ENCODE measurements at regions not wholly inside any gene's neighbourhood (a gene's known extent, or its start where the extent isn't known, plus 50 kb on each side); places are given as distances from the start of the nearest gene placed in this dataset.

GRCh38 chr2:155747531-155747930, 585.0 kb downstream of the NR4A2 start:
- H2AFZ ChIP-seq (ENCODE audit: low read length) = no peak overlapping the region
- no peaks in the 10 kb centered on the region for H3K79me2 ChIP-seq (ENCODE audit: control insufficient read depth, insufficient read depth, low read length)
- no peaks in the 10 kb centered on the region for H3K36me3 ChIP-seq (ENCODE audit: control insufficient read depth, insufficient read depth, low read length)
- DNase-seq (ENCODE audit: low read depth in 2 of 2) = no peak
- no peaks in the 10 kb centered on the region for H4K20me1 ChIP-seq (ENCODE audit: control insufficient read depth, extremely low read depth, insufficient read depth, low read length)
- H3K27ac ChIP-seq (ENCODE audit: insufficient read depth, low read length) = no peak overlapping the region
- no peaks in the 10 kb centered on the region for H3K4me1 ChIP-seq (ENCODE audit: control insufficient read depth, extremely low read depth, insufficient read depth, low read length)
- no peaks in the 10 kb centered on the region for H3K9me3 ChIP-seq (ENCODE audit: control insufficient read depth, insufficient read depth, low read depth, low read length)
- no peaks in the 10 kb centered on the region for H3K27me3 ChIP-seq (ENCODE audit: control insufficient read depth, insufficient read depth, low read length)
- no peak for TF ChIP-seq CTCF (conservative IDR thresholded peaks at IDR 0.05 in 1 of 2, IDR thresholded peaks at IDR 0.05 in 1 of 2; ENCODE audit: low read depth in 1 of 2, low read length in 2 of 2)
- no peak for TF ChIP-seq EZH2 (IDR thresholded peaks at IDR 0.05; ENCODE audit: low read length, missing control alignments)
- no peak overlapping the region for H3K9ac ChIP-seq (ENCODE audit: insufficient read depth, low read length)
- no peak overlapping the region for H3K4me2 ChIP-seq (ENCODE audit: extremely low read depth, insufficient read depth, low read length)
- no peak overlapping the region for H3K4me3 ChIP-seq (replicated peaks in 1 of 4; ENCODE audit: control extremely low read depth in 1 of 4, insufficient read depth in 1 of 4, low read depth in 3 of 4, low read length in 4 of 4)

DNA sequence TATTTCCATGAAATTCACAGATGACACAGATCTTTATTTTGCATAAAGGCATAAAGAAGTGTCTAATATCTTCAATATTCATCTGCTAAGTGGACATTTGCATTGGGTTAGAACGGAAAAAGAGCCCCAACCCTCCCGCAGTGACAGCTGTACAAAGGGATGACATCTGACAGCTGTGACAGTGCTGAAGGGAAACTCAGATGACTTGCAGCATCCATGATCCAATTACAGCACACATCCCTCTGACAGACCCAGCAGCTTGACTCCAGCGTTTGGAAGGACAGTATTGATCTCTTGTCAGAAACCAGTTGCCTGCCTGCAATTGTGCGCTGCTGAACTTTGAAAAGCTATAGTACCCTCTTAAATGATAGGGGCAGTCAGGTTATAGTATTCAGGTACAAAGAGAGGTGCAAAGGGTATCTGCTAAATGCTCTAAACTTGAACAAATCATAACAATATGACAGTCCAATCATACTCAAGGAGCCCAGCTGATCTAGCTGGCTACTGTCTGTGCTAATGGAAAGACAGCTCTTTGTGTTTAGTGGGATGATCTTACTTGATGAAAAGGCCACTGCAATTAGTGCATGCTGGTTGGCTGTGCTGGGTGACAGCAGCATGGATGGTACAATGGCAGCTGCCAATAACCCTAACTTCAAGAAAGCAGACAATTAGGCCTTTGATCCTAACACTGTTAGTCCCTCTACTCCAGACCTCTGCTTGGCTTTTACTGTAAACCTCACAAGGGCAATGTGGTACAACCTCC, 599.2 kb downstream of the NR4A2 start:
- no peak for DNase-seq (ENCODE audit: low read depth in 2 of 2)

DNA sequence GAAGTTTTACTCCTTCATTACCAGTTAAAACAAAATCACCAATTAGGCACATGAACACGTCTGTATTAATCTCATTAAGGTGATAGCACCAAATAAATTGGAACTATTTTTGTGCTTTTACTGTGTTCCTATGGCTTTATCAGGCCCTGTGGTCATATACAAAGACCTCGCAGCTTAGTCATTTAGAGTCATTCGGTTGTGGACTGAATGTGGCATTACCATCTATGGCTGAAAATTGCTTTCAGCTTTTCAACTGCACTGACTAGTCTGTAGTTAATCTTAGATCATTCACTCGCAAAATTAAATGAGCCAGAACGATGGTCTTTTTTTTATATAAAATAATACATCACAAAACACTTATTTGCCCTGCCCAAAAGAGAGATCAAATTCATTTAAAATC, 601.7 kb downstream of the NR4A2 start:
- Histone ChIP-seq H3K9ac (ENCODE audit: insufficient read depth, low read length) (no peak overlapping the region), H3K27me3 (ENCODE audit: control insufficient read depth, insufficient read depth, low read length) (no peaks in the 10 kb centered on the region), H2AFZ (ENCODE audit: low read length) (no peak overlapping the region), H4K20me1 (ENCODE audit: control insufficient read depth, extremely low read depth, insufficient read depth, low read length) (no peaks in the 10 kb centered on the region), H3K4me1 (ENCODE audit: control insufficient read depth, extremely low read depth, insufficient read depth, low read length) (no peaks in the 10 kb centered on the region), H3K4me3 (replicated peaks in 1 of 4; ENCODE audit: control extremely low read depth in 1 of 4, insufficient read depth in 1 of 4, low read depth in 3 of 4, low read length in 4 of 4) (no peak overlapping the region), H3K9me3 (ENCODE audit: control insufficient read depth, insufficient read depth, low read depth, low read length) (no peaks in the 10 kb centered on the region), H3K27ac (ENCODE audit: insufficient read depth, low read length) (no peak overlapping the region), H3K4me2 (ENCODE audit: extremely low read depth, insufficient read depth, low read length) (no peak overlapping the region), H3K36me3 (ENCODE audit: control insufficient read depth, insufficient read depth, low read length) (no peaks in the 10 kb centered on the region), H3K79me2 (ENCODE audit: control insufficient read depth, insufficient read depth, low read length) (no peaks in the 10 kb centered on the region)
- TF ChIP-seq CTCF (conservative IDR thresholded peaks at IDR 0.05 in 1 of 2, IDR thresholded peaks at IDR 0.05 in 1 of 2; ENCODE audit: low read depth in 1 of 2, low read length in 2 of 2) (no peak), EZH2 (IDR thresholded peaks at IDR 0.05; ENCODE audit: low read length, missing control alignments) (no peak)
- peak in 1 of 2 donors; percentile 31 for DNase-seq (ENCODE audit: low read depth in 2 of 2)

More for the DNA sequence above, 599.2 kb downstream of the NR4A2 start:
- H3K36me3 ChIP-seq (ENCODE audit: control insufficient read depth, insufficient read depth, low read length) = no peaks in the 10 kb centered on the region
- no peaks in the 10 kb centered on the region for H3K9me3 ChIP-seq (ENCODE audit: control insufficient read depth, insufficient read depth, low read depth, low read length)
- no peak overlapping the region for H3K4me3 ChIP-seq (replicated peaks in 1 of 4; ENCODE audit: control extremely low read depth in 1 of 4, insufficient read depth in 1 of 4, low read depth in 3 of 4, low read length in 4 of 4)
- TF ChIP-seq CTCF (conservative IDR thresholded peaks at IDR 0.05 in 1 of 2, IDR thresholded peaks at IDR 0.05 in 1 of 2; ENCODE audit: low read depth in 1 of 2, low read length in 2 of 2) = no peak
- TF ChIP-seq EZH2 (IDR thresholded peaks at IDR 0.05; ENCODE audit: low read length, missing control alignments) = no peak
- H3K4me2 ChIP-seq (ENCODE audit: extremely low read depth, insufficient read depth, low read length) = no peak overlapping the region
- no peaks in the 10 kb centered on the region for H3K4me1 ChIP-seq (ENCODE audit: control insufficient read depth, extremely low read depth, insufficient read depth, low read length)
- H3K79me2 ChIP-seq (ENCODE audit: control insufficient read depth, insufficient read depth, low read length) = no peaks in the 10 kb centered on the region
- no peak overlapping the region for H2AFZ ChIP-seq (ENCODE audit: low read length)
- H3K27ac ChIP-seq (ENCODE audit: insufficient read depth, low read length) = no peak overlapping the region
- H3K27me3 ChIP-seq (ENCODE audit: control insufficient read depth, insufficient read depth, low read length) = no peaks in the 10 kb centered on the region
- H3K9ac ChIP-seq (ENCODE audit: insufficient read depth, low read length) = no peak overlapping the region
- H4K20me1 ChIP-seq (ENCODE audit: control insufficient read depth, extremely low read depth, insufficient read depth, low read length) = no peaks in the 10 kb centered on the region

Data from fibroblast of lung (primary cell).